Amygdala (tissue), 56 donors: ENCODE measurements at regions not wholly inside any gene's neighbourhood (a gene's known extent, or its start where the extent isn't known, plus 50 kb on each side); places are given as distances from the start of the nearest gene placed in this dataset.

Experiments
- DNase-seq, 56 donors: peaks; one replicate each; lab custom pipeline; 2025; lab: John Stamatoyannopoulos, UW

DNA sequence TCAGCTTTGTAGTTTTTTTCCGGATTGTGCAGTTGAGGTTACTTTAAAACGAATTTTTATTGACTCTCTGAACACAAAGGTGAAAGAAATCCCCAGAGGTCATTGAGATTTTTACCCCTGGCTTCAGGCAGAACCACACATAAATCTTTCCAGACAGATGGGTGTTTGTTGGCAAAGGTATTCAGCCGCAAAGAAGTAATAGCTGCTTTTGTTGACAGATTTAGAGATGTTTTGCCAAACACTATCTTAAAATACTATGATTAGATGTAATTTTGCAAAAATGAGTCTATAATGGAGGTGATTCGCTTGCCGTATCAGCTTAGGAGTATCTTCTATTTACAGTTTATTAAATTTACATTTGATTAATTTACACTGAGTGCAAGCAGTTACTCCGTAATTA lies 418.3 kb upstream of the CLINT1 start:
- no peak for DNase-seq

DNA sequence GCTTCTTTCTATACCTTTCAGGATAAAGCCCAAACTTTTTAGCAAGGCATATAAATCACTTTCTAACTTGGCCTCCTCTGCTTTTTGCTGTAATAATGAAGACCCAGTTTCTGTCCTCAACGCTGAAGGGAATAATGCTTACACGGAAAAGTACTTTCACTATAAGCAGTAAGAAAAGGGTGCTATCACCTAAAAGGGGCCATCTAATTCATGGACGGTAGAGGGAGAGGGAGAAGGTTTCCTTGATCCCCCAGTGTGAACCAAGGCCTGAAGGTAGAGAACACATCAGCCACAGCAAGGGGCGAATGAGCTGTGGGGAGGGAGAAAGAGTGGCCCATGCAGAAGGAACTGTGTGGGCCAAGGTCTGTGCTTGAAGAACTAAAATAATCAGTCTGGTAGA lies 417.7 kb upstream of the CLINT1 start:
- no peak for DNase-seq

DNA sequence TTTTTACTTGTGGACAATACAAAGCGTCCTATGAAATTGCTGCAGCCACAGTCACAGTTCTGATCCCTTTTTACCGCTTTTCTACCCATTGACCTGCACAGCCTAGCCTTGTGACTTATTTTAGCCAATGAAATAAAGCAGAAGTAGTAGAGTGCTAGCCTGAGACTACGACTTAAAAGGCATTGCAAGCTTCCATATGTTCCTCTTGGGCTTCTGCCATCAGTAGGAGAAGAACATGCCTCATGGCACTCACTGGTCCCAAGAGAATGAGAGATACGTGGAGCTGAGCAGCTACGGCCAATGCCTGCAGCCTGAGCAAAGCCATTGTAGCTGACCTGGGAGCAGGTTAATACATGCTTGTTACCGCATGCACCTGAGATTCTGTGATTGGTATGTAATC lies 416.6 kb upstream of the CLINT1 start:
- DNase-seq: no peak

DNA sequence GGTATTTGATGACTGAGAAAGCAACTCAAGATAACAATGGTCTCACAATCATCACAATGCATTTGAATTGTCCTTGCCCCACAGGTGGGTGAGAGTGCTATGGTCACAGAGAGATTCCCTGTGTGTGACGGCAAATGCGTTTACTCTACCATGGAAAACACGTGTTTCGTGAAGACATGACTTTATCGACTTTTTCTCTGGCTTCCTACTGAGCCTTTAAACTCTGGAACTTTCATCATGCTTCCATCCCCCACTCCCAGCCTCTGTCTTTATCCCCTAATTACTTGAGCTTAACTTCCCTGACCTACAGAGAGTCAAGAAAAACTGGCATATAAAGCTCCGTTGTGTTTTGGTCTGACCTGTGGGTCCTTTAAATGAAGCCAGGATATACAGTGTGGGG lies 414.1 kb upstream of the CLINT1 start:
- DNase-seq: no peak

DNA sequence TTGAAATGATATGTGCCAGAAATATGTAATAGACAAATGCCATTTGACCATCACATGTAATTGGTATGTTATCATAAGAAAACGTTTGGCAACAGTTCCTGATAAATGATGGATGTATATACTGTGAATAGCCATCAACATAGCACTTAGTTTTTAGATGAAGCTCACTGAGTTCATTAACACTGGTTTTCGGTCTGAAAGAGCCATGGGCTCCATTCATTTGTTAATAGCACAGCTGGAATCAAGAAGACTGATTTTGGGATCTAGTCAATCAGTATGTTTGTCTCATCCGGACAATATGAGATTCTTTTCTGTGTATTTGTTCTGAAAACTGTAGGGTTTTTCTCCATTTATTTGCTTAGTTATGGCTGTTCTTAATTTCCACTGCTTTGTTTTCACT lies 413.5 kb upstream of the CLINT1 start:
- no peak for DNase-seq

DNA sequence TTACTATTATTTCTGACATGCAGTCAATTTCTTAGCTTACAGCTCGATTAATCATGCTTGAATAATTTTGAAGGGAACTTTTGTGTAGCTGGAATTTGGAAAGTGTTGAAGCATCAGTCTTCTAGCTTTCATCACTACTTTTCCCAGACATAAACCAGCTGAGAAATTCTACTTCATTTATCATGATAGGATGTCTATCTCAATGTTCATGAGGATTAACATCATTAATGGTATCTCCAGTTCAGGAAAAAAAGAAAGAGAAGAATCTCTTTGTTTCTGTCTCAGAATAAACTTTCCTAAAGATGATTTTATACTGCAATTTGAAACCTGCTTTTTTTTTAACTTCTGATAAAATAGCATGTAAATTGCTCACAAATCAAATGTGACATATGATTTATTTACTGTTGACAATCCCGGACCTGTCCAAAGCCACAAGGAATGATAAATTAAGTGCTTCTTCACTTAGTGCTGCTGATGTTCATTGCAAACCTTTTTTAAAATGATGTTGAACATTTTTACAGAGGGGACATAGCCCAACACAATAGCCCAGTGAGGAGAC lies 412.1 kb upstream of the CLINT1 start:
- DNase-seq: no peak

DNA sequence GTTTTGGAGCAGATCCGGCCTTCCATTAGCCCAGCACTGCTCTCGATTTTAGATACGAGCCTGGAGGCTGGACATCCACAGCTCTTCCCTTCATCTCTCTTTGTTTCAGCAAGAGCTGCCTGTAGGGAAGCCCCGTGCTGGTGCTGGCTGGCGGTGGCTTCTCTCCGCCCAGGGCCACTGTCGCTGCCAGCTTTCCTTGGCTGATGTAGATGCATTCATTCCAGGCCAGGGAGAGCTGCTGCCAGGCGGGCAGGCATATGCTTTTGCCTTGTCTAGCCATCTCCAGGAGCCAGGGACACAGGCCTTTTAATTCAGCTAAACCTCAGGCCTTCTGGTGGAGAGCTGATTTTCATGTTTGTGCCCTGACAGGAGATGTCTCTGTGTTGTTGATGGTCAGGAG lies 409.3 kb upstream of the CLINT1 start:
- DNase-seq: peak in 17 of 56 donors; percentile 2 to 40 (median 10)

DNA sequence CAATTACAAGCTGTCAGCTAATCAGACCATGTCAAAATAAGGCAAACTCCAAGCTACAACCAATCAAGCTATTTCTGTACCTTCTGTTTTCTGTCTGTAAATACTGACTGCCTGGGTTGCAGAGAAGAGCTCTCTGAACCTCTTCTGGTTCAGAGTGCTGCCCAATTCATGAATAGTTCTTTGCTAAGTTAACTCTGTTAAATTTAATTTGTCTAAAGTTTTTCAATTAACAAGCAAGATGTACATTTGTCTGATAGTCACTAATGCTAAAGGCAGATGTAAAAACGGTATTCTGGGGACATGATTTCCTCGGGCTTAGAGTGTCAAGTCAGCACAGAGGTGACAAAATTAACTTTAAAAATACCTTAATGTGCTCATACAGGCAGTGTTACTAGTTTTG lies 408.3 kb upstream of the CLINT1 start:
- DNase-seq: no peak

DNA sequence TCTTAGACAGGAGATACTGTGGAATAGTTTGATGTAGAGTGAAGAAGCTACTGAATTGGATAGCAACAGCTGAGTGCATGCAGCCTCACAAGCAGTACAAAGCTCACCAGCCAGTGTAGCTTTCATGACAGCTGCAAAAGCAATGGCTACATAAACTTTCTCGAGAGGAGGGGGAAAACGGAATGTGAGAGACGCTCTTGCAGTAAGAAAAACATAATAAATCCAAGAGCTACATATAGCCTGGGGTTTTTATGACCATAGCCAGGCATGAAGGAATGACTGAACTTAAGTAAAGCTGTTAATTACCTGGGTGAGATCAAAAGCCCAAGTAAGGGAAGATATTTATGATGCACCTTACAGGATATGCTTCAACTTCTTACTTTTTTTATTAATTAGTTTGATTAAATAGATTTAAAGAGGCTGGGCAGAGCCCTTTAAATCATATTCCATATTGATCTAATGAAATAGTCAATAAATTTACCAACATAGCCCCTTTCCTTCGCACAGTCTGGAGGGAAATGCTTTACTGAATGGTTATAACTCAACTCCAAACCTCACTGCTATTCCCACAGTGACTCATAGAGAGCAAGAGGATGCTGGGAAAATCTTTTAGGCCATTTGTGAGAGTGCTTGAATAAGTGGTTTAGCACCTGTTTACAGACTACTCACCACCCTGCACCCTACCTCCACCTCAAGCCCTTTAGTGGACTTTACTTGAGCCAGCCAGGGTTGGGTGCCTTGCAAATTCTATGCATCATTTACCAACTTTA lies 407.2 kb upstream of the CLINT1 start:
- no peak for DNase-seq

DNA sequence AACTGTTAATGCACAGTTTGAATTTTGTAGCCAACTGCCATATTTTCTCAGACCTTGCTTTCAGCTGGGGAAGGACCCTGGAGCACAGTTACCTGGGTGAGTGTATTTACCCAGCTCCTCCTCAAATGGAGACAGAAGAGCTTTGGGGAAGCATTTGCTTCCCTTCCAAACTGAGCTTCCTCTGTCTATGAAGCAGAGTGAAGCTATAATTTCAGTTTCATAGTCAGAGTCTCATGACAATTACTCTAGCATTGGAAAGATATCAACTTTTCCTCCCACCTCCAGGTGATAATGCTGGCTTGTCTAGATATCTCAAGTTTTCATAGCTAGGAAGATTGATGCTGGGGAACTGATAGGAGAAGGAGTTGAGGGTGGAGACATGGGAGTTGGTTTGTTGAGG lies 406.4 kb upstream of the CLINT1 start:
- DNase-seq: no peak

DNA sequence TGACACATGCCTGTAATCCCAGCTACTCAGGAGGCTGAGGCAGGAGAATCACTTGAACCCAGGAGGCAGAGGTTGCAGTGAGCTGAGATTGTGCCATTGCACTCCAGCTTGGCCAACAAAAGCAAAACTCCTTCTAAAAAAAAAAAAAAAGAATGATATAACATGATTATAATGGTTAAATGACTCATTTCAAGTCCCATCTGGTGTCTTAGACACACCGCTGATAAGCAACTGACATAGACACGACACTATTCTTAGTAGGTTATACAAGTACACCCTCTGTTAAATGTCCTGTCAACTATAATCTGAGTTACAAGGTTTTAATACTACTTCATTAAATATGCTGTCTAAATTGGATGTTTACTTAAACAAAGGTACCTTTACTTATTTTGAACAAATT lies 405.3 kb upstream of the CLINT1 start:
- no peak for DNase-seq

DNA sequence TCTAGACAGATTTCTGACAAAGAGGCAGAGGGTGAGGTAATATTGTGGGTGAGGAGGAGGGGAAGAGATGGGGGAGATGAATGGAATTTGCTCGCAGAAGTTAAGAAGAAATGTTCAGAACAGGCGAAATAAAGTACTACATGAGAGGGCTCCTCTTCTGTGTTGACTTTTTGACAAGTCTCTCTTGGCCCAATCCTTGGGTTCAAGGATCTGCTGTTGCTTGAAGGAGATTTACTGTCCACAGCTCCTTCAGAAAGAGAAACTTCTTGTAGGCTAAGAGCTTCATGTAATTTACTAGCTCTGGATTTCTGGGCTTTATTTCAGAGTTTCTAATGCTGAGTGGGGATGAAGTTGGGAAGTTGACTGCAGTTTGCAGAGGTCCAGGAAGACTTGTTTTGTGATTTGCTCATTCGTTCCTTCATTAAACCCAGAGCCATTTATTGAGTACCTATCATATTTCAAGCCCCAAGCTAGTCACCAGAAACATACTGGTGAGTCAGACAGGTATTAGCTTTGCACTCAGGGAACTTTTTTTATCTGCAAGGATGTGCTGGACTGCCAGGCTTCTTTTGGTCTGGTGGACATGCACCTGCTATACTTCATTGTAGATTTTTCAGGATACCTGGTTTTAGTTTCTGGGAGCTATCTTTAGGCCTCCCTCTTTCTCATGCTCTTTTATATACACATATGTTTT lies 402.9 kb upstream of the CLINT1 start:
- DNase-seq: no peak

DNA sequence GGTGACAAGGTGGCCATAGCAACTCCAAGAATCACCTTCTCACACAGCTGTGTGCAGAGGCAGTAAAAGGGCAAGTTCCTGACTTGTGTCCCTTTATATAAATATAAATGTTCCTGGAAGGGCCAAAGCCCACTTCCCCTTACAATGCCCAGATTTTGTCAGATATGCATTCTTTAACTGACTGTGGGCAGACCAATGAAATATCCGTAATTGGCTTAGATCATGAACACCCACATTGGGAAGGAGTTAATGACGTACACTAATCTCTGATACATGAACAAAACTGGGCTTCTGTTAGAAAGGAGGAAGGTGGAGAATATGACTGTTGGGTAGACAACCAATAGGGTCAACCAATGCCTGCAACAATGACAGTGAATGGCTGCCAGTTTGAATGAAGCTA lies 397.2 kb upstream of the CLINT1 start:
- DNase-seq: no peak

DNA sequence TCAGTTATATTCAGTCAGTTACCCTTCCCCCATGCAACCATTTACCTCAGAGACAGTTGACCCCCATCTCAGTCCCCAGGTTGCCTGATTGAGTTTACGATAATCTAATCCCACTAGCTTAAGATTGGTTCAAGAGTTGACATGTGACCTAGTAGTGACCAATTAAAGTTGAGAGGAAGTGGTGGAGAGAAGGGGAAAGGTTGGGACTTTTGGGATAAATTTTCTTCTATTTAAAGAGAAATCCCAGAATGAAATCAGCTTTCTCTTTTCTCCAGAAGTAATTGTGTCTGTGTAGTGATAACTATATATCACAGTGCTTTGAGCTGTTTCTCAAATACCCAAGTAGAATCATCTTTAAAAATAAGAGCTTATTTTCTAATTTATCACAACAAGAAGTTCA lies 396.7 kb upstream of the CLINT1 start:
- DNase-seq: no peak

DNA sequence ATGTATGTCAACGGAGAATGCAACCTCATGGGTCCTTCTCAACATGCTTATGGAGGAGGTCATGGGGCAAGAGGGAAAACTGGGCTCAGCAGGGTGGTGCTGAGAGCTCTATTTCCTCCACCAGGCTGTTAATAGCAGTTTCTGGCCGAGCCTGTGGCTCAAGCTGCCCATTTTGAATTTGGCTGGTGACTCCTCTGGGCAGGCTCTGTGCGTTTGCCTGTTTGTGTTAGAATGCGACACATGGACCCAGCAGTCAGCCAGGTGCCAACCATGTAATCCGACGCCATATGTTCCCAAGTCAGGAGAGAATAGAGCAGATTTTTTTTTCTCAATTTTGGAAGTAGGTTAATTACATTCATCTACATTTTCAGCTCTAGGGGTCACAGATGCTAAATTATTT lies 387.7 kb upstream of the CLINT1 start:
- DNase-seq: peak in 1 of 56 donors; percentile 13

DNA sequence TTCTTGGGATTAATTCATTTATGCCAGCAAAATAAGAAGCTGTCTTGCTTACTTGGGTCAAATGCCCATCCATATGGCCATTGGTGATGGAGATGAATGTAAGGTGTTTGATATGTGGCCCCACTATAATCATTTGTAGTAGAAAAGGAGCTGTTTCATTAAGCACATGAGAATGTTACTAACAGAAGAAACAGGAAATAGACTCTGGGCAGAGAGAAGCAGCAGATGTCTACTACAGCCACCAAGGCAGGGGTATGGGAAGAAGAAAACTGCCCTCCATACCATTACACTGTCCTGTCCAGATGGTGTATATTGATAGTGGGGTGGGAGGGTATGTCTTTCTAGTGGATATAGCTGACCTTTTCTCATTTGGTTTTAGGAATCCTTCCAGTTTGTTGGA lies 386.6 kb upstream of the CLINT1 start:
- DNase-seq: no peak

DNA sequence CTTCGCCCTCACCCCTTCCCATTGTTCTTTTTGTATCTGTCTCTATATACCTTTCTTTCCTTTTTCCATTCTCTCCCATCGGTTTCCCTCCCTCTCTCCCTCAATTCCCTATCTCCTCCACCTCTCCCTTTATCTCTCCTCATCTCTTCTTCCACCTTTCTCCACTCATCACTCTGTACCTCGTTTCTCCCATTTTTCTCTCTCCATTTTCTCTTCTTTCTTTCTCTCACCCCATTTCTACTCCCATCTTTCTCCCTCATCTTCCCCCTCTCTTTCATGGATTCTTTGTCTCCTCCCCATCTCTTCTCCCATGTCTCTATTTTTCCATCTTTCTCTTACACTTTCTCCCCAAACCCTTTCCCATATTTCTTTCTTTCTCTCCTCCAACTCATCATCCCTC lies 385.9 kb upstream of the CLINT1 start:
- no peak for DNase-seq

DNA sequence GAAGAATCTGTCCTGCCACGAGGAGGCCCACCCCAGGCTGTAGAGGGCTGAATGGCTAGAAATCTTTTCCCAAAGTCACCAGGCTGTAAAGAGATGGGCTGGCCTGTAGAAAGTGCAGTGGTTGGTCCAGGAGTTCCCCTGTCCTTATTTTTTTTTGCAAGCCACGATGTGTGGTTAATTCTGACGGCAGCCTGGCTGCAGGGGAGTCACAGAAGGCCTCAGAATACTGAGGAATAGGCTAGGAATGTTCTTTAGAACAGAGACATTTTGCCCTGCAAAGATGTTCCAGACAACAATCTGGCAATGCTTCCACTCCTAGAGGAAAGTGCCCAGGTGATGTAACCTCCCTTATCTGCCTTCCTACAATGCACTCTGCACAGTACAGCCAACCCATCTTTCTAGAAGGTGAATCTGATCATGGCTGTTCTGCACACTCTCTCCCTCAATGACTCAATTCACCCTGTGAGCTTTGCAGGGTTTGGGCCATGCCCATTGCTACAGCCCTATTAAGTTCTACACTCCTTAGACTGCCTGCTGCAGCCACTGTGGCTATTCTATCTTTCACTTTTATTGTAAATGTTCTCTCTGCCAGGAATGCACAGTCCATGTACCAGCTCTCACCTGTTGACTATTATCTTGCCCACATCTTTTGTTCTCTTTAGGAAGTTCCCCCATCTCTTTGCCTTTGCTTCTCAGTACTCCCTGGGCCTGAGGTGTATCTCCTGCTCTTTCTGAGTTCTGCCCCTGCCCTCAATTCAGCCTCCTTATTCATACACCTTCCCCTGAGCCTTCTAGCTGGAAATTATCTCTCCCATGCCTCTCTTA lies 377.8 kb upstream of the CLINT1 start:
- no peak for DNase-seq

DNA sequence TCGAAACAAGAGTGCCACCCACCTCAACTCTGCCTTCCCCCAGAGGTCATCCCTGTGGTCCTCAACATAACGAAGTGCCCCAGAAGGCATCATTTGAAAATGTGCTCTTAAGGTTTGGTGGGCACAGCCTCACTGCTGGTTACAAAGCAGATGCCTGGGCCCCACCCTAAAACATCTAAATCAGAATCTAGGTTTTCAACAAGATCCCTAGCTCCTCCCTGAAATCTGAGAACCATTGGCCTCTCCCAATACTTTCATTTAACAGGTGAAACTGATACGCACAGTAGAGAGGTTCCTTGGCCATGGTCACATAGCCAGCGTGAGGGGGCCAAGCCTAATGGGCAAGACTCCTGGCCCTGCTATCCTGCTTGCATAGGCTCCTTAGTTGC lies 376.2 kb upstream of the CLINT1 start:
- no peak for DNase-seq

DNA sequence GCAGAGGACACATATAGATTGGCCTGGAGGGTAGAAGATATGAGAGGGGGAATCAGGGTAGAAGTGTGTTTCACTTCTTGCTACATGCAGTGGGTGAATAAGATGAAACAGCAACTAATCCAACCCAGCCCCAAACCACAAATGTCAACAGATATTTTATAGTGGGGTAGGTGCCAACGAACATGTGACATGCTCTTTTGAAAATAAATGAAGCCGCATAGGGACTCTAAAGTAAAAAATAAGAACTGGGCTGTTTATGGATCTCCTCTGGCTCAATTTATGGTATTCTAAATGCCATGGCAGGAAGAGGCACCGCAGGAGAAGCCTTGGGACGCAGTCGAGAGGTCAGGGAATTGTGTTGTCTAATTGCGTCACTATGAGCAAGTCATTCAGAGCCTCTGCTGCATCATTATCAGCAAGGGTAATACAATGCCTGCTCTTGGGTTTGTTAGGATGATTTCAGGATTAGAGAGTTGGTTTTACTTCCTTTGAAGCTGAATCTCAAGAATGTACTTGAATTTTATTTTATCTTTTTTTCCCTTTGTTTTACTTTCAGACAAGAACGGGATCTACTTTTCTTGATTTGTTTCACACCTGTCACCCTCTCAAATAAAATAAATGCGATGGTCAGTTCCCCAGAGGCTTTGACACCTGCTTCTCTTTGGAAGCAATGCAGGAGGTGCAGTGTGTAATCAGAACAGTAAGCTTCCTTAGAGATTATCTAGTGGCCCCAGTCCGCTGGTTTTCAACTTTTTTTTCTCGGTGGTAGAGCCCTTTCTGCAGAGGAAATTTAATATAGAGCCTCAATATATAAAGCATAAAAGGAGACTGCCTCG lies 375.6 kb upstream of the CLINT1 start:
- DNase-seq: no peak
